GM12878 (cell line): ENCODE measurements at regions not wholly inside any gene's neighbourhood (a gene's known extent, or its start where the extent isn't known, plus 50 kb on each side); places are given as distances from the start of the nearest gene placed in this dataset.

Source experiments
- CBFB ChIP-seq: IDR thresholded peaks from 2 replicates; pipeline ENCODE4 v1.6.1; 2016; ENCODE audit warnings: antibody characterized with exemption, low read depth
- EP300 ChIP-seq, 2 experiments: fragments of 150-350 bp in 1 of 2; IDR thresholded peaks; 2 replicates each; pipeline ENCODE4 v1.6.1; 2011 to 2012; ENCODE audit warnings: low read depth in 2 of 2, low read length in 2 of 2, borderline replicate concordance in 1 of 2, improper control_type of control experiment in 1 of 2, inconsistent platforms in 1 of 2; ENCODE audit not compliant: control insufficient read depth in 1 of 2
- MTA3 ChIP-seq: IDR thresholded peaks from 2 replicates; pipeline ENCODE4 v1.6.1; 2012; ENCODE audit warnings: low read length, inconsistent platforms, borderline replicate concordance
- RAD21 ChIP-seq: IDR thresholded peaks from 2 replicates; pipeline ENCODE4 v1.6.1; 2011; ENCODE audit warnings: mild to moderate bottlenecking, low read depth, low read length, moderate library complexity; ENCODE audit not compliant: insufficient read depth
- SIX5 ChIP-seq: IDR thresholded peaks from 2 replicates; pipeline ENCODE4 v1.6.1; 2011; ENCODE audit warnings: mild to moderate bottlenecking, low read depth, low read length, moderate library complexity; ENCODE audit not compliant: severe bottlenecking
- TARDBP ChIP-seq: IDR thresholded peaks from 2 replicates; pipeline ENCODE4 v1.6.1; 2016; ENCODE audit warnings: borderline replicate concordance

DNA sequence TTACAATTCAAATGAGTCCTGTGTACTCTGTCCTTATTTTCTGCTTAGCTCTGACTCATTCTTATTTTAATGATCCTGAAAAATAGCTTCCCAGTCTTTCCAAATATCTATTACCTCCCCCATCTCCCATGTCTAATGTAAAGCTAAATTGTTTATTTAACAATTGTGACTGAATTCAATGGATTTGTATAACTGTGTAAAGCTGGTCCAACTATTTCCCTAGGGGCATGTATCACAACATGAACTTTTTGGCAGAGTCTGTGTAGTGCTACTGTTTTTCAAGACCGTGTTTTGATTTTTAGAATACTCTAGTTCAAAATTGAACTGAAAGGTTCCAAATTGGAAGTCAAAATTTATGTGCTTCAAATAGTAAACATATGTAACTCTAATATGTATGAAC lies 67.8 kb downstream of the SPCS3 start:
- TF ChIP-seq TARDBP (no peak), CBFB (no peak), EP300 (IDR thresholded peaks at IDR 0.05; ENCODE audit: borderline replicate concordance in 1 of 2, control insufficient read depth in 1 of 2, low read depth in 2 of 2, low read length in 2 of 2) (no peak), RAD21 (no peak), MTA3 (no peak), SIX5 (no peak)
